H1 (cell line): ENCODE measurements at regions not wholly inside any gene's neighbourhood (a gene's known extent, or its start where the extent isn't known, plus 50 kb on each side); places are given as distances from the start of the nearest gene placed in this dataset.

Experiments used
- CTCF ChIA-PET: fragments of 300-600 bp; sonication (Branson Sonifier 250); formaldehyde crosslinking; loops from one replicate; lab custom pipeline; 2021; ENCODE audit not compliant: partially characterized antibody; lab: Charles Lee
- POLR2A ChIA-PET: fragments of 300-600 bp; sonication (Branson Sonifier 250); formaldehyde crosslinking; loops from one replicate; lab custom pipeline; 2021; ENCODE audit warnings: inconsistent platforms; ENCODE audit not compliant: partially characterized antibody; lab: Charles Lee
- DNase-seq, 2 experiments: peaks; one replicate each; pipeline versions ENCODE4 v3.0.0 to v3.0.0-alpha.2; 2010 to 2022; ENCODE audit warnings: low spot score in 2 of 2, low read depth in 1 of 2, mixed read lengths in 1 of 2
- FAIRE-seq: peaks from 2 replicates; lab custom pipeline; 2011; peaks lifted over from hg19 to GRCh38; lab: Jason Lieb, UNC
- H2AFZ ChIP-seq: 2 replicates; pipeline ENCODE4 v1.8.1; 2012; ENCODE audit warnings: low read length, inconsistent platforms
- H2AK5ac ChIP-seq: 2 replicates; pipeline ENCODE4 v1.6.1; 2013; ENCODE audit warnings: low read depth, low read length
- H2BK120ac ChIP-seq: replicated peaks from 2 replicates; pipeline ENCODE3; 2013; ENCODE audit warnings: low read depth, low read length, inconsistent platforms
- H2BK12ac ChIP-seq: 2 replicates; pipeline ENCODE4 v1.6.1; 2013; ENCODE audit warnings: low read depth, low read length
- H2BK15ac ChIP-seq: 2 replicates; pipeline ENCODE4 v1.6.1; 2013; ENCODE audit warnings: low read length
- H2BK20ac ChIP-seq: 2 replicates; pipeline ENCODE4 v1.6.1; 2013; ENCODE audit warnings: low read length
- H2BK5ac ChIP-seq: 2 replicates; pipeline ENCODE4 v1.6.1; 2013; ENCODE audit warnings: low read depth, low read length
- H3K14ac ChIP-seq: 2 replicates; pipeline ENCODE4 v1.6.1; 2013; ENCODE audit warnings: inconsistent platforms; ENCODE audit not compliant: insufficient read length
- H3K18ac ChIP-seq: 2 replicates; pipeline ENCODE4 v1.6.1; 2013; ENCODE audit warnings: low read length; ENCODE audit errors: extremely low read depth
- H3K23ac ChIP-seq: 2 replicates; pipeline ENCODE4 v1.6.1; 2013; ENCODE audit warnings: inconsistent platforms; ENCODE audit not compliant: insufficient read length
- H3K23me2 ChIP-seq: 2 replicates; pipeline ENCODE4 v1.6.1; 2013; ENCODE audit warnings: low read depth, low read length
- H3K27ac ChIP-seq: 2 replicates; pipeline ENCODE4 v1.6.1; 2011; ENCODE audit warnings: low read depth, low read length, inconsistent platforms
- H3K27me3 ChIP-seq, 4 experiments: replicated peaks in 1 of 4; 1 replicate in 1 of 4; 2 replicates in 3 of 4; pipeline versions ENCODE4 v1.6.1 to v1.8.1; 2011 to 2013; ENCODE audit warnings: low read length in 3 of 4, mild to moderate bottlenecking in 3 of 4, inconsistent platforms in 2 of 4, mixed read lengths in 2 of 4, moderate library complexity in 1 of 4; ENCODE audit not compliant: control insufficient read depth in 3 of 4, insufficient read depth in 3 of 4; ENCODE audit errors: extremely low read depth in 1 of 4
- H3K36me3 ChIP-seq, 4 experiments: 2 replicates each; pipeline versions ENCODE4 v1.6.1 to v1.8.1; 2011 to 2013; ENCODE audit warnings: mild to moderate bottlenecking in 4 of 4, low read length in 3 of 4, moderate library complexity in 2 of 4, control low read depth in 1 of 4, inconsistent platforms in 1 of 4; ENCODE audit not compliant: insufficient read depth in 4 of 4, control insufficient read depth in 2 of 4
- H3K4ac ChIP-seq: replicated peaks from 2 replicates; pipeline ENCODE3; 2013; ENCODE audit warnings: low read length, low read depth, mixed read lengths, inconsistent platforms; ENCODE audit not compliant: insufficient read length
- H3K4me1 ChIP-seq, 4 experiments: replicated peaks in 1 of 4; 1 replicate in 1 of 4; 2 replicates in 3 of 4; pipeline versions ENCODE4 v1.6.1 to v1.8.1; 2011 to 2013; ENCODE audit warnings: low read length in 3 of 4, inconsistent platforms in 2 of 4, mixed read lengths in 1 of 4; ENCODE audit not compliant: insufficient read depth in 4 of 4, control insufficient read depth in 3 of 4
- H3K4me2 ChIP-seq, 2 experiments: 2 replicates each; pipeline versions ENCODE4 v1.6.1 to v1.8.1; 2011 to 2013; ENCODE audit warnings: low read depth in 2 of 2, low read length in 2 of 2, control low read depth in 1 of 2, inconsistent platforms in 1 of 2, mild to moderate bottlenecking in 1 of 2; ENCODE audit not compliant: insufficient read depth in 1 of 2
- H3K4me3 ChIP-seq, 4 experiments: fragments of 200-600, 300-600 bp in 1 of 4; sonication (generic), shearing (Covaris generic), sonication (Bioruptor Twin) in 1 of 4; 2 replicates each; pipeline versions ENCODE4 v1.5.1 to v1.8.1; 2011 to 2016; ENCODE audit warnings: low read length in 4 of 4, low read depth in 3 of 4, control low read depth in 2 of 4, inconsistent platforms in 2 of 4, mild to moderate bottlenecking in 2 of 4, mixed read lengths in 1 of 4, moderate library complexity in 1 of 4; ENCODE audit not compliant: insufficient read depth in 2 of 4; ENCODE audit errors: extremely low read depth in 1 of 4
- H3K56ac ChIP-seq: replicated peaks from 2 replicates; pipeline ENCODE3; 2013; ENCODE audit warnings: low read depth, mild to moderate bottlenecking, mixed read lengths, low read length, inconsistent platforms; ENCODE audit not compliant: insufficient read length
- H3K79me1 ChIP-seq: 2 replicates; pipeline ENCODE4 v1.6.1; 2013; ENCODE audit warnings: low read depth, low read length, control low read depth
- H3K79me2 ChIP-seq, 2 experiments: 2 replicates each; pipeline versions ENCODE4 v1.6.1 to v1.8.1; 2012 to 2013; ENCODE audit warnings: low read length in 2 of 2, mild to moderate bottlenecking in 2 of 2, inconsistent platforms in 1 of 2; ENCODE audit not compliant: insufficient read depth in 2 of 2, control insufficient read depth in 1 of 2
- H3K9ac ChIP-seq, 4 experiments: replicated peaks in 1 of 4; 1 replicate in 1 of 4; 2 replicates in 3 of 4; pipeline versions ENCODE4 v1.6.1 to v1.8.1; 2011 to 2013; ENCODE audit warnings: low read depth in 3 of 4, low read length in 3 of 4, control low read depth in 2 of 4, mild to moderate bottlenecking in 2 of 4, moderate library complexity in 2 of 4, inconsistent platforms in 1 of 4; ENCODE audit errors: extremely low read depth in 1 of 4
- H3K9me3 ChIP-seq, 2 experiments: 2 replicates each; pipeline versions ENCODE4 v1.6.1 to v1.8.1; 2012 to 2013; ENCODE audit warnings: mild to moderate bottlenecking in 2 of 2, moderate library complexity in 2 of 2, control low read depth in 1 of 2, inconsistent platforms in 1 of 2, low read depth in 1 of 2, low read length in 1 of 2, mixed read lengths in 1 of 2; ENCODE audit not compliant: insufficient read depth in 2 of 2
- H4K20me1 ChIP-seq, 2 experiments: replicated peaks in 1 of 2; 2 replicates each; pipeline versions ENCODE3 to v1.8.1; 2011 to 2013; ENCODE audit warnings: inconsistent platforms in 2 of 2, low read length in 2 of 2, mild to moderate bottlenecking in 1 of 2; ENCODE audit not compliant: insufficient read depth in 2 of 2, control insufficient read depth in 1 of 2
- H4K5ac ChIP-seq: 2 replicates; pipeline ENCODE4 v1.6.1; 2013; ENCODE audit warnings: low read length, low read depth, mixed read lengths, inconsistent platforms; ENCODE audit not compliant: insufficient read length
- H4K8ac ChIP-seq: 2 replicates; pipeline ENCODE4 v1.8.0; 2013; ENCODE audit warnings: mild to moderate bottlenecking, moderate library complexity, low read length, inconsistent platforms; ENCODE audit not compliant: insufficient read depth; ENCODE audit errors: extremely low read depth
- H4K91ac ChIP-seq: replicated peaks from 2 replicates; pipeline ENCODE3; 2013; ENCODE audit warnings: low read length, mixed read lengths, inconsistent platforms; ENCODE audit not compliant: insufficient read length
- ASH2L ChIP-seq: fragments of 200-600, 300-600 bp; sonication (generic); IDR thresholded peaks from one replicate; pipeline ENCODE4 v1.7.1; 2017; ENCODE audit warnings: low read length
- CBX8 ChIP-seq: fragments of 300-800, 300-1000 bp; sonication (generic); IDR thresholded peaks from 2 replicates; pipeline ENCODE4 v1.7.1; 2016; ENCODE audit warnings: low read depth, low read length, borderline replicate concordance
- CEBPB ChIP-seq: IDR thresholded peaks from 2 replicates; pipeline ENCODE4 v1.6.1; 2012; ENCODE audit warnings: low read depth, low read length
- CTBP2 ChIP-seq: IDR thresholded peaks from 2 replicates; pipeline ENCODE4 v1.7.0; 2011; ENCODE audit warnings: borderline replicate concordance, mild to moderate bottlenecking, moderate library complexity, mixed read lengths, low read length; ENCODE audit not compliant: insufficient read depth, insufficient read length
- NRF1 ChIP-seq: IDR thresholded peaks from 2 replicates; pipeline ENCODE4 v1.6.1; 2011; ENCODE audit warnings: mild to moderate bottlenecking, low read depth, low read length, improper control_type of control experiment
- POU5F1 ChIP-seq: IDR thresholded peaks from 2 replicates; pipeline ENCODE4 v1.6.1; 2011; ENCODE audit warnings: low read depth, mild to moderate bottlenecking, low read length, moderate library complexity
- SAP30 ChIP-seq: fragments of 300-600 bp; sonication (generic); IDR thresholded peaks from 2 replicates; pipeline ENCODE4 v1.7.1; 2012; ENCODE audit warnings: low read length, moderate library complexity, mild to moderate bottlenecking, inconsistent platforms; ENCODE audit not compliant: insufficient read depth, insufficient replicate concordance
- SP2 ChIP-seq: IDR thresholded peaks from 2 replicates; pipeline ENCODE4 v1.6.1; 2012; ENCODE audit warnings: mild to moderate bottlenecking, low read length, inconsistent platforms
- WGBS, 2 experiments: shearing (Covaris generic) in 1 of 2; methylation state at CpG; one replicate each; pipeline versions ENCODE4 v1.1.6 to v1.1.7; 2013 to 2015; ENCODE audit warnings: low lambda C conversion rate in 2 of 2, mixed read lengths in 2 of 2, inconsistent platforms in 1 of 2, low coverage in 1 of 2, missing lambda C conversion rate in 1 of 2; ENCODE audit not compliant: insufficient replicate concordance in 2 of 2, insufficient coverage in 1 of 2, insufficient read length in 1 of 2; ENCODE audit errors: extremely low coverage in 1 of 2, missing lambda C conversion rate in 1 of 2; 5-methylcytosine and 5-hydroxymethylcytosine counted together

GRCh38 chr3:83835040-83835439 lies 1123.7 kb upstream of the CADM2 start:
- H2BK12ac ChIP-seq = no peak overlapping the region
- H2BK15ac ChIP-seq = no peak overlapping the region
- no peaks in the 10 kb centered on the region; a peak in 1 of 8 replicates for H3K36me3 ChIP-seq
- no peak overlapping the region for H4K5ac ChIP-seq
- H4K8ac ChIP-seq = no peak overlapping the region
- H3K4me2 ChIP-seq = no peak overlapping the region
- H2AFZ ChIP-seq = no peak overlapping the region
- no peaks in the 10 kb centered on the region for H3K79me1 ChIP-seq
- DNase-seq = no peak
- no peak overlapping the region for H2BK120ac ChIP-seq
- H3K4ac ChIP-seq = no peak overlapping the region
- no peak overlapping the region for H2AK5ac ChIP-seq
- H3K27me3 ChIP-seq = no peaks in the 10 kb centered on the region
- H3K27ac ChIP-seq = no peak overlapping the region
- no peaks in the 10 kb centered on the region for H3K4me1 ChIP-seq
- H3K79me2 ChIP-seq = no peaks in the 10 kb centered on the region
- no peak overlapping the region for H3K56ac ChIP-seq
- no peak for FAIRE-seq
- H3K9me3 ChIP-seq = peaks cover 0 to 2% of the 10 kb centered on the region in 2 experiments; a peak in 3 of 4 replicates
- no peak overlapping the region for H3K18ac ChIP-seq
- H3K14ac ChIP-seq = no peak overlapping the region
- H3K4me3 ChIP-seq = no peak overlapping the region
- CTCF ChIA-PET = no interaction called here
- TF ChIP-seq CTBP2 (no peak), POU5F1 (no peak), ASH2L (no peak), NRF1 (no peak), CBX8 (no peak), CEBPB (peak; percentile 75), SP2 (no peak), SAP30 (no peak)
- H3K23me2 ChIP-seq = no peaks in the 10 kb centered on the region
- no peak overlapping the region for H2BK20ac ChIP-seq
- no peak overlapping the region for H3K9ac ChIP-seq
- WGBS, 2 experiments = 89% methylated on average over 4 of the region's 4 CpGs; no CpG with 5 or more reads in 1 of the 2 experiments
- no peak overlapping the region for H4K91ac ChIP-seq
- H3K23ac ChIP-seq = no peak overlapping the region
- POLR2A ChIA-PET = no interaction called here
- H4K20me1 ChIP-seq = no peaks in the 10 kb centered on the region
- H2BK5ac ChIP-seq = no peak overlapping the region
